T-helper 9 cell (primary cell): ENCODE measurements at regions not wholly inside any gene's neighbourhood (a gene's known extent, or its start where the extent isn't known, plus 50 kb on each side); places are given as distances from the start of the nearest gene placed in this dataset.
A peak's percentile ranks its signal among the peaks of the same experiment; 100 is the strongest.
"Not testable (repeated sequence)": the region's sequence is repeated elsewhere in the genome, so short reads cannot be mapped to it uniquely, and the experiment has no call there.

ENCODE experiments used
- DNase-seq: peaks from one replicate; pipeline ENCODE4 v3.0.0-alpha.2; 2020

DNA sequence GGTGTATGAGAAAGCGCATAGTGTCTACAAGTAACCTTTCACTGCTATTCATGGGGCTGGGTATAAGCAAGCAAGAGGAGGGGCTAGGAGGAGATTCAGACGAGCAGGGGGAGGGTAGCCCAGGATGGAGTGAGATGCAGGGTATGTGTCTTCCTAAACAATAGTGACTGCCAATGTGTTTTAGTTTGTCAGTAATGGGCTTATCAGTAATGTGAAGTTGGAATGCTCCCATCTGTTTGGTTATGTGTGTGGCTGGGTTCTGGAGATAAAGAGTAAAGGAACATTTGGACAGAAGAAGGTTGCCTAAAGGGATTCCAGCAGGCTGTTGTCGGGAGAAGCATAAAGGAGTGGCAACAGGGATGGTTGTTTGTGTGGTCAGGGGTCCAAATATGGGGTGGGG, 62.7 kb upstream of the EZR start:
- DNase-seq: not testable (repeated sequence)

DNA sequence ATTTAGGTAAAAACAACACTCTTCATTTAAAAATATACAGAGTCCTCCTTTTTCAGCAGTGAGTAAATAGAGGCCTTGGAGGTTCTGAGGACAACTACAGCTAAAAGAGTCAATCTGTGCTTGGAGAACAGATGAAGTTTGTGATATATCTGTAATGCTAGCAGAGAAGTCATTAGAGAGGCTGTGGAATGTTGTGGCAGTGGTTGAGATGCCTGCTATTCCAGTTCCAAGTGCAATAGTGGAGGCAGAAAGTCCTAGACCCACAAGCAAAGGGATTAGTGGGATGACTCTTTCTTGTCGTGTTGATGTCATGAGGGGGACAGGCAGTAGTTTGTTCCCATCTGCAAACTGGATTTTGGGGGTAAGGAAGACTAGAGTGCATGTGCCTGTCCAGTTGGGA, 62.1 kb upstream of the EZR start:
- DNase-seq: not testable (repeated sequence)

DNA sequence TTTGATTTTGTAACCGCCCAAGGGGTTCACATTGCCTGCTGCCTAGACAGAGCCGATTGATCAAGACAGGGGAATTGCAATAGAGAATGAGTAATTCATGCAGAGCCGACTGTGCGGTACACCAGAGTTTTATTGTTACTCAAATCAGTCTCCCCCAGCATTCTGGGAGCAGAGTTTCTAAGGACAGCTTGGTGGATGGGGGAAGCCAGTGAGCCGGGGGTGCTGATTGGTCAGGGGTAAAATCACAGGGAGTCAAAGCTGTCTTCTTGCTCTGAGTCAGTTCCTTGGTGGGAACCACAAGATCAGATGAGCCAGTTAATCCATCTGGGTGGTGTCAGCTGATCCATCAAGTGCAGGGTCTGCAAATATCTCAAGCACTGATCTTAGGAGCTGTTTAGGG, 60.0 kb upstream of the EZR start:
- DNase-seq: no peak

- DNase-seq: no peak
Observed at GRCh38 chr6:158877716-158878115, 58.5 kb upstream of the EZR start.

- DNase-seq: no peak
Observed at GRCh38 chr6:158876886-158877285, 57.7 kb upstream of the EZR start.

DNA sequence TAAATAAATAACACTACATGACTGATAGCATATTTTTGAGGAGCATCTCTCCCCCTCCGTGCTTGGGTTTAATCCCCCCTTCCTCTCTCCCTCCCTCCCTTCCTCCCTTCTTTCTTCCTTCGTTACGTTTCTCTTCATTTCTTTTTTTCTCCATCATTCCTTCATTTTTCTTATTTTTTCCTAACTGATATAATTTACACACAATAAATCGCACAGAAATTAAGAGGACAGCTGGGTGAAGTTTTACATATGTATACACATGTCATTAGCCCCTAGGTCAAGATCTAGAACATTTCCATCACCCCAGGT, 51.4 kb upstream of the EZR start:
- no peak for DNase-seq

DNA sequence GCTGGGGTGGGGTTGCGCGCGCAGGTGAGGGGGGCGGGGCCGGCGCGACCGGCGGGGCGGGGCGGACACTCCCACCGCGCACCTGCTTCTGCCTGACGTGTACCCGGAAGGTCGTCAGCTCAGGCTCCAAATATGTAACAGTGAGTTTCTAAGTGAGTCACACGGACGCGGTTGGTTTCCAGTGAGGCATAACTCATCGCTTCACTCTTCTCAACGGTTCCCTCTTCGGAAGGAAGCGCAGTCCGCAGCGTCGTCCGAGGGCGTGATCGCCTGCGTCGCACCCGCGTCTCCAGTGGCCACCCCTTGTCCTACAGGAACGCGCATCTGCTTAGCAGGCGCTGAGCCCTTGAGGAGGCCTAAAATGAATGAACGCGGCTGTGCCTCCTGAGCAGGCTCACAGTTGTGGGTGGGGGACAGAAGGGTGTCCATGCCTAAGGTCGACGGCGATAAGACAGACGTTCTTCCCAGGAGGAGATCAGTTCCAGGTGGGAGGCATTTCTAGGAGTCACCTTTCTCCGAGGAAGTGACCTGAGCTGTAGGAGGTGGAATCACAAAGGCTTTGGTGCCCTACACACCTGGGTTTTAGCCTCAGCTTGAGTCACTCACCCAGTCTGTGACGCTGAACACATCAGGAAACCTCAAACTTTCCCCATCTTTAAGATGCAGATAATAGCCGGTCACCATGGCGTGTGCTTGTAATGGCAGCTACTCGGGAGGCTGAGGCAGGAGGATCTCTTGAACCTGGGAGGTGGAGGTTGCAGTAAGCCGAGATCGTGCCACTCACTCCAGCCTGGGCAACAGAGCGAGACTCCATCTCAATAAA, 50.9 kb upstream of the EZR start:
- DNase-seq: peak; percentile 56

DNA sequence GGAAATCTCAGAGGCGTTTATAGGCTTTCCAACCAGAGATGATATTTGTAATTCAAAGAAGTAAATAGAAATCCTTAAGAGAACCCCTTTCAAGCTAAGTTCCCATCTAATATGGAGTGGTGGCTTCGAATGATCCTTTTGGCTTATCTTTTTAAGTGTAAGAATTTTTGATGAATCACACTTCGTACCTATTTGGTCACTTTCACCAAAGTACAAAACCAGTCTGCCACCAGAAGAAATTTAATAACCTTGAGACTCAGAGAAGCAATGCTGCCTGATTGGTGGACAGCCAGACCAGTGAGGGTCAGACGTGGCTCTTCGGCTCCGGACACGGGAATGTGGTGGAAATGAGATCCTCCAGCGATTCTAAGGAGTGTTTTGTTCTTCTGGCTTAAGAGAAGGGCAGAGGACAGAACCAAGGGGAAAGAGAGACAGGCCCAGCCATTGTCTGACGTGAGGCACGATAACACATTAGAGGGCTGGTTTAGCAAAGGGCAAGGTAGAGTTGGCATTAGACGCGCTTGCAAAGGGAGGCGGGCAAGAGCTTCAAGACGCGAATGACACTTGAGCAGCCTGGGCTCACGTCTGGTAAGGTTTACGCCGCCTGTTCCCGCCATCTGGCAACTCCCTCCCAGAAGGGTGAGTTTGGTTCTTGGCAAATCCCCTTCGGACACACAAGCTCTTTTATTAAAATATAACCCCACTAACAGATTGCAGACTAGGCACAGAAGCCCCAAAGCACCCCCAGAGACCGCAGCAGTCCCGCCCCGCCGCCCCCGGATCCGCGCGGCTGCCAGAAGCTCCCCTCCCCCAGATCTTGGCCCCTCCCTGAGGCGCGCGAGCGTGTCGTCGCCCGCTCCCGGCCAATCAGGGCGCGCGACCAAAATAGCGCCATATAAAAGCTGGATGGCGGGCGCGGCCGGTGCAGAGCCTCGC, 50.0 kb upstream of the EZR start:
- peak; percentile 96 for DNase-seq
